ENCODE measurements at regions not wholly inside any gene's neighbourhood (a gene's known extent, or its start where the extent isn't known, plus 50 kb on each side); places are given as distances from the start of the nearest gene placed in this dataset.
"Not testable (repeated sequence)": the region's sequence is repeated elsewhere in the genome, so short reads cannot be mapped to it uniquely, and the experiment has no call there.

DNA sequence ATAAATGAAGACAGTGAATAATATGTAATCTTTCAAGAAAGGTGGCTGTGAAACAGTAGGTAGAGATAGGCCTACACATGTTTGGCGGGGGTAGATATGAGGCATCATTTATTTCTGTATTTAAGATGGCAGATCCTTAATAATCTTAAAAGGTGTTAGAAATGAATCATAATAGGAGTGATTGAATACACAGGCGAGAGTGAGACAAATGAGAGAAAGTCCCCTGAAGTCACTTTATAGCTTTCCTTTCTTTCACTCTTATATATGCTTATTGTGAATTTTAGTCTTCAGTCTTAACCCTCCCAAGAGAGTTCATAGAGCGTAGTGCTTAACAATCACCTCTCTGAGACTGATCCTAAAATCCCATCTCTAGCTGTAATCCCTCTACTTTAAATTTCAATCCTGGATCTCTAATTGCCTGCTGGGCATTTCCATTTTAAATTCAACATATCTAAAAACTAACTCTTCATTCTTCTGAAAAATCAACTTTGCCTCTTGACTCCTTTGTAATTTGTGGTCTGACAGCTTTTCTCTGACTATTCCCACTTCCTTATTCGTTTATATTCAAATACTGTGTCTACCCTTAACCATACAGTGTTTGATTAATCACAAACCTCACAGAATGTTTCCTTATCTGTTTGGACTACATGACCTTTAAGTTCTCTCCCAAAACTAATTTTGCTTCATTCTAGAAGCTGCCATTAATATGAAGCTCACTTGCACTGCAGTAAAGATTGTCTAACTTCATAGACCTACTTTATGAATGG is 463.7 kb upstream of the FSIP2 start:
- no peak for DNase-seq
- ATAC-seq: no peak
- no peaks in the 10 kb centered on the region for H3K27me3 Mint-ChIP-seq

GRCh38 chr2:185275979-185276378 is 462.6 kb upstream of the FSIP2 start:
- not testable (repeated sequence) for H3K4me3 Mint-ChIP-seq, H3K9me3 Mint-ChIP-seq, DNase-seq, H3K27me3 Mint-ChIP-seq, H3K4me1 Mint-ChIP-seq, H3K27ac Mint-ChIP-seq, ATAC-seq

More for the DNA sequence above, 463.7 kb upstream of the FSIP2 start:
- Mint-ChIP-seq H3K27ac (no peak overlapping the region), H3K9me3 (no peaks in the 10 kb centered on the region), H3K4me3 (no peak overlapping the region), H3K4me1 (no peaks in the 10 kb centered on the region)

DNA sequence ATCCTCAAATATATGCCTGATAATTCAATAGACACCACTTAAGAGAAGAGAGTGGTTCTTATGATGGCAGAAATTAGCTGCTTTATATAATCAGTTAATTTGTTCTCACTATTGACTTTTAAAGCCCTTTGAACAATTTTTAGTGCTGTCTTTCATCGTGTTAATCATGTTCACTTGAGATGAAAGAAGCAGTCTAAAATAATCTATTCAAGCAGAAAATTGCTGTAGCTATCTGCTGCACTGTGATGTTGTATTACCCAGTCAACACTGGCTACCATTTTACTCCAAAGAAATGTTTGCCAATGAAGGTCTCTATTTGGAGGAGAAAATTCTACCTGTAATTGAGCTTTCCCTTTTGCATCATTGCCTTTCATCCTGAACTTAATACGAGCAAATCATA is 459.8 kb upstream of the FSIP2 start:
- Mint-ChIP-seq H3K4me3 (no peak overlapping the region), H3K9me3 (no peaks in the 10 kb centered on the region), H3K27ac (no peak overlapping the region), H3K27me3 (no peaks in the 10 kb centered on the region), H3K4me1 (no peaks in the 10 kb centered on the region)
- DNase-seq (no peak), ATAC-seq (no peak)

GRCh38 chr2:185279999-185280398 is 458.6 kb upstream of the FSIP2 start:
- H3K4me1 Mint-ChIP-seq: no peaks in the 10 kb centered on the region
- H3K27ac Mint-ChIP-seq: no peak overlapping the region
- H3K4me3 Mint-ChIP-seq: no peak overlapping the region
- ATAC-seq (no peak), DNase-seq (no peak)
- H3K9me3 Mint-ChIP-seq: no peaks in the 10 kb centered on the region
- H3K27me3 Mint-ChIP-seq: no peaks in the 10 kb centered on the region

- H3K27ac Mint-ChIP-seq: no peak overlapping the region
- ATAC-seq (no peak), DNase-seq (no peak)
- H3K4me3 Mint-ChIP-seq: no peak overlapping the region
- no peaks in the 10 kb centered on the region for H3K4me1 Mint-ChIP-seq
- no peaks in the 10 kb centered on the region for H3K9me3 Mint-ChIP-seq
- no peaks in the 10 kb centered on the region for H3K27me3 Mint-ChIP-seq
Observed at GRCh38 chr2:185284696-185285095, 453.9 kb upstream of the FSIP2 start.

DNA sequence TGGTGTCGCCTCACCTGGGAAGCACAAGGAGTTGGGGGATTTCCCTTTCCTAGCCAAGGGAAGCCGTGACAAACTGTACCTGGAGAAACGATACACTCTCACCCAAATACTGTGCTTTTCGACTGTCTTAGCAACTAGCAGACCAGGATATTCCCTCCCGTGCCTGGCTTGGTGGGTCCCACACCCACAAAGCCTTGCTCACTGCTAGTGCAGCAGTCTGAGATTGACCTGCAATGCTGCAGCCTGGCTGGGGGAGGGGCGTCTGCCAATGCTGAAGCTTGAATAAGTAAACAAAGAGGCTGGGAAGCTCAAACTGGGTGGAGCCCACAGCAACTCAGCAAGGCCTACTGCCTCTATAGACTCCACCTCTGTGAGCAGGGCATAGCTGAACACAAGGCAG is 448.6 kb upstream of the FSIP2 start:
- H3K27me3 Mint-ChIP-seq, H3K4me3 Mint-ChIP-seq, DNase-seq, H3K4me1 Mint-ChIP-seq, H3K27ac Mint-ChIP-seq, ATAC-seq, H3K9me3 Mint-ChIP-seq: not testable (repeated sequence)

DNA sequence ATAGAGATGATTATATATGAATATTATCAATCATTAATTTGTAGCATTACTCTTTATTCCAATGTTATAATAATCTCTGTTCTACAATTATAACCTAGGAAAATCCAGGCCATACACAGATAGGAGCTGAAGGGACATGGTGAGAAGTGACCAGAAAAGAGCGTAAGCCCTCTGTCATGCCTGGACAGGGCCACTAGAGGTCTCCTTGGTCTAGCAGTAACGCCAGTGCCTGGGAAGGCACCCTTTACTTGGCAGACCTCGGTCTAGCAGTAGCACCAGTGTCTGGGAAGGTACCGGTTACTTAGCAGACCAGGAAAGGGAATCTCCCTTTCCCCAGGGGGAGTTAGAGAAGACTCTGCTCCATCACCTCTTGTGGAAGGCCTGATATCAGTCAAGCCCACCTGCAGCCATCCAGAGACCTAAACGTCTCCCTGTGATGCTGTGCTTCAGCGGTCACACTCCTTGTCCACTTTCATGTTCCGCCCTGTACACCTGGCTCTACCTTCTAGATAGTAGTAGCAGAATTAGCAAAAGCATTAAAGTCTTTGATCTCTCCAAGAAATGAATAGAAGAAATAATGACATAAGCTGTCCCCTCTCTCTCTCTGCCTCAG is 447.5 kb upstream of the FSIP2 start:
- DNase-seq: peak; percentile 10 to 12
- Mint-ChIP-seq H3K9me3 (no peaks in the 10 kb centered on the region), H3K4me3 (no peak overlapping the region), H3K27me3 (no peaks in the 10 kb centered on the region), H3K27ac (no peak overlapping the region), H3K4me1 (no peaks in the 10 kb centered on the region)
- ATAC-seq: no peak

DNA sequence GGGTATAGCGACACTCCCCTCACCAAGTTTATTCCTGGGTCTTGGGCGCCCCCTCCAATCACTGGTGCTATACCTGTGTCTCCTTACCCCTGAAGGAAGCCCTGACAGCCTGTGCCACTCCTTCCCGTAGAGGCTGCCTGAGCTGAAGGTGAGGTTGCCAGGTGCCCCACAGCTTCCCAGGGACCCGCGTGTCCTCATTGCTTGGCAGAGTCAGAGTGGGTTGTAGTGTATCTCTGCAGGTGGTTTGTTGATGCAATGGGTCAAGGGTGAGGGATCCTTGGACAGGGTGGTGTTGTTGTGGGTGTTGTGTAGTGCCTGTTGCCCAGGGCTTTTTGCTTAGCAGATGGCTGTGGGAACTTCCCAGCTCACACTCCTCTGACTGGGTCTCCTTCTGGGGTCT is 438.7 kb upstream of the FSIP2 start:
- Mint-ChIP-seq H3K9me3 (no peaks in the 10 kb centered on the region), H3K4me3 (no peak overlapping the region), H3K27ac (no peak overlapping the region), H3K27me3 (no peaks in the 10 kb centered on the region), H3K4me1 (no peaks in the 10 kb centered on the region)
- DNase-seq (no peak), ATAC-seq (no peak)

DNA sequence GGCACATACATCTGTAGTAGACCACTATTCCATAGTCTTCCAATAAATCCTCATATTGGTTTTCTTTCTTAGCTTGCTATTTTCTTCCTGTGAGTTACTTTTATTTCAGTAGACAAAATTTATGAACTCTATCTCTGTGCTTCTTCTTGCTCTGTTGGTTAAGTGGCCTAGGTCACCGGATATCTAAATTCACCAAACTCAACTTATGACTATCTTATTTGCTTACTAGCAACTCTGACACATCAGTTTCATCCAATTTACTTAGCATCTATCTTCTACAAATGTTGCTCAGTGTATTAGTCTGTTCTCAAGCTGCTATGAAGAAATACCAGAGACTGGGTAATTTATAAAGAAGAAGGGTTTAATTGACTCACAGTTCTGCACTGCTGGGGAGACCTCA is 432.5 kb upstream of the FSIP2 start:
- ATAC-seq (no peak), DNase-seq (no peak)
- Mint-ChIP-seq H3K27ac (no peak overlapping the region), H3K4me1 (no peaks in the 10 kb centered on the region), H3K9me3 (peaks cover 0 to 8% of the 10 kb centered on the region in 2 donors), H3K4me3 (no peak overlapping the region), H3K27me3 (no peaks in the 10 kb centered on the region)

DNA sequence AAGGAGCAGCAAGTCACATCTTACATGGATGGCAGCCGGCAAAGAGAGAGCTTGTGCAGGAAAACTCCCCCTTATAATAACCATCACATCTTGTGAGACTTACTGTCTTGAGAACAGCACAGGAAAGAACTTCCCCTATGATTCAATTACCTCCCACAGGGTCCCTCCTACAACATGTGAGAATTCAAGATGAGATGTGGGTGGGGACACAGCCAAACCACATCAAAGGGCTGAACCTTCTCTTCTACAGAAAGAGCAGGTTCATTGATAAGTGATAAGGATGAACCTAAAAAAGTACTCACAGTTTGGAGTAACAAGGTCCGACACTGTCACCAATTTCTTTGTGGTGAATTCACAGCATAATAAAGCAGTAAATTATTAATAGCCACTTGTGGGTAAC is 422.2 kb upstream of the FSIP2 start:
- no peak overlapping the region for H3K27ac Mint-ChIP-seq
- peak; percentile 46 for ATAC-seq
- H3K4me1 Mint-ChIP-seq: no peaks in the 10 kb centered on the region
- peaks cover 0 to 4% of the 10 kb centered on the region in 2 donors for H3K9me3 Mint-ChIP-seq
- no peaks in the 10 kb centered on the region for H3K27me3 Mint-ChIP-seq
- DNase-seq: no peak
- no peak overlapping the region for H3K4me3 Mint-ChIP-seq

GRCh38 chr2:185318271-185318724 is 420.3 kb upstream of the FSIP2 start:
- no peaks in the 10 kb centered on the region for H3K27me3 Mint-ChIP-seq
- no peaks in the 10 kb centered on the region for H3K4me1 Mint-ChIP-seq
- no peak overlapping the region for H3K4me3 Mint-ChIP-seq
- no peak overlapping the region for H3K27ac Mint-ChIP-seq
- no peak for ATAC-seq
- DNase-seq: no peak
- peaks cover 0 to 4% of the 10 kb centered on the region in 2 donors for H3K9me3 Mint-ChIP-seq

DNA sequence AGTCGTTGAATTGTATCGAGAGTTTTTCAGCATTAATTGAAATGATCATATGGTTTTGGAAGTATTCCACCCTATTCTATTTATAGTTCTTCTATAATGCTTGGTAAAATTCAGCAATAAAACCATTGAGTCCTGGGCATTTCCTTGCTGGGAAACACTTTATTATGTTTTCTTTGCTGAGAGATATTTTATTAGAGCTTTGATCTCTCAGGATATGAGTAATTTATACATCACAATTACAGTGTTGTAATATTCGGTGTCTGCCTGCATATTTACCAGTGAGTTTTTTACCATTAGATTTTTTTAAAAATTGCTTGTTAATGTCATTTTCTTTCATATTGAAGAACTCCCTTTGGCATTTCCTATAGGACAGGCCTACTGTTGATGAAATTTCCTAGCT is 402.7 kb upstream of the FSIP2 start:
- no peak overlapping the region for H3K4me3 Mint-ChIP-seq
- no peak overlapping the region for H3K27ac Mint-ChIP-seq
- peaks cover 5 to 18% of the 10 kb centered on the region in 2 donors for H3K9me3 Mint-ChIP-seq

GRCh38 chr2:185337033-185337432 is 401.6 kb upstream of the FSIP2 start:
- Mint-ChIP-seq H3K4me3 (no peak overlapping the region), H3K4me1 (no peaks in the 10 kb centered on the region), H3K9me3 (peaks cover 5 to 15% of the 10 kb centered on the region in 2 donors), H3K27me3 (no peaks in the 10 kb centered on the region), H3K27ac (no peak overlapping the region)
- no peak for ATAC-seq
- DNase-seq: no peak

More for the DNA sequence above, 402.7 kb upstream of the FSIP2 start:
- no peak for DNase-seq
- no peaks in the 10 kb centered on the region for H3K27me3 Mint-ChIP-seq
- ATAC-seq: no peak
- H3K4me1 Mint-ChIP-seq: no peaks in the 10 kb centered on the region

DNA sequence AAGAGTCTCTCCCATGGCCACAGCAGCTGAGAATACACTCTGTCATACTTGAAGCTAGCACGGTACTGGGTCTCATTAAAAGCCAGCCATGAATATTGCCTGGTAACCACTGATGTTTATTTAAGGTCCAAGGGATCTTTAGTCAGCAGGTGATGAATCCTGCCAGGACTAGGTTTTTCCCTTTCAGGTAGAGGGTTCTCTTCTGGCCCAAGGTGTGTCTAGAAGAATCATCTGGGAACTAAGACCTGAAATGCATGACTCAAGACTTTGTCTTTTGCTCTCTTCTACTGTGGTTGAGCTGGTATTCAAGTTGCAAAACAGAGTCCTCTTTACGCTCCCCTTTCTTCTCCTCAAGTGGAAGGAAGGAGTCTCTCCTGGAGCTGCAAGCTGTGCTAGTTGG is 400.5 kb upstream of the FSIP2 start:
- H3K27me3 Mint-ChIP-seq: no peaks in the 10 kb centered on the region
- no peaks in the 10 kb centered on the region for H3K4me1 Mint-ChIP-seq
- DNase-seq (no peak), ATAC-seq (no peak)
- peaks cover 5 to 15% of the 10 kb centered on the region in 2 donors for H3K9me3 Mint-ChIP-seq
- H3K27ac Mint-ChIP-seq: no peak overlapping the region
- H3K4me3 Mint-ChIP-seq: no peak overlapping the region

DNA sequence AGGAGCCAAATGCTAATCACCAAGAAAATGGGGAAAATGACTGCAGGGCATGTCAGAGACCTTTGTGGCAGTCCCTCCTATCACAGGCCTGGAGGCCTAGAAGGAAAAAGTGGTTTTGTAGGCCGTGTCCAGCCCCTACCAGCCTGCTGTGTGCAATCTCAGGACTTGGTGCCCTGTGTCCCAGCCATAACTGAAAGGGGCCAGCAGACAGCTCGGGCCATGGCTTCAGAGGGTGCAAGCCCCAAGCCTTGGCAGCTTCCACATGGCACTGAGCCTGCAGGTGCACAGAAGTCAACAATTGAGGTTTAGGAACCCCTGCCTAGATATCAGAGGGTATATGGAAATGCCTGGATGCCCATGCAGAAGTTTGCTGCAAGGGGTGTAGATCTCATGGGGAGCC is 391.2 kb upstream of the FSIP2 start:
- no peak for DNase-seq
- Mint-ChIP-seq H3K4me3 (no peak overlapping the region), H3K4me1 (no peaks in the 10 kb centered on the region), H3K27ac (no peak overlapping the region), H3K9me3 (peaks cover 0 to 6% of the 10 kb centered on the region in 2 donors), H3K27me3 (no peaks in the 10 kb centered on the region)
- no peak for ATAC-seq

DNA sequence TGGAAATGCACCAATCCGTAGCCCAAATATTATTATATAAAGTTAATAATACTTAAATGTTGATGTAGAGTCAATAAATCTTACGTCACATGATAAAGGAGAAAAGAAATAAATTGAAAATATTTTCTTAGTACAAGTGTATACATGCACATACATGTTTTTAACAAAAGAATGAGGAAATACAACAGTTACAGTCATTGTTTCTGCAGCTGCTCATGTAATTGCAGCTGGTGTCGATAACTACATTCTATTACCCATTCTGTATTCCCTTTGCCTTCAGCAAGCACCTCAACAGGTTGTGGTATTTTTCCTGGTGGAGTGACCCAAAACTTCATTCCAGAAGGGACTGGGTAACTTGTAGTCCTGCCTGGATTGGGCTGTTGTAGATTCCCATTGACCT is 377.8 kb upstream of the FSIP2 start:
- Mint-ChIP-seq H3K9me3 (no peaks in the 10 kb centered on the region), H3K27me3 (no peaks in the 10 kb centered on the region), H3K4me3 (no peak overlapping the region), H3K27ac (no peak overlapping the region), H3K4me1 (no peaks in the 10 kb centered on the region)
- no peak for ATAC-seq
- DNase-seq: no peak

All from stimulated activated naive CD8-positive, alpha-beta T cell treated with anti-CD3 and anti-CD28 coated beads, Interleukin-15, amount 100 ng/mL, for 72 hours (primary cell).